ENCODE measurements at regions not wholly inside any gene's neighbourhood (a gene's known extent, or its start where the extent isn't known, plus 50 kb on each side); places are given as distances from the start of the nearest gene placed in this dataset.
"Not testable (repeated sequence)": the region's sequence is repeated elsewhere in the genome, so short reads cannot be mapped to it uniquely, and the experiment has no call there.

DNA sequence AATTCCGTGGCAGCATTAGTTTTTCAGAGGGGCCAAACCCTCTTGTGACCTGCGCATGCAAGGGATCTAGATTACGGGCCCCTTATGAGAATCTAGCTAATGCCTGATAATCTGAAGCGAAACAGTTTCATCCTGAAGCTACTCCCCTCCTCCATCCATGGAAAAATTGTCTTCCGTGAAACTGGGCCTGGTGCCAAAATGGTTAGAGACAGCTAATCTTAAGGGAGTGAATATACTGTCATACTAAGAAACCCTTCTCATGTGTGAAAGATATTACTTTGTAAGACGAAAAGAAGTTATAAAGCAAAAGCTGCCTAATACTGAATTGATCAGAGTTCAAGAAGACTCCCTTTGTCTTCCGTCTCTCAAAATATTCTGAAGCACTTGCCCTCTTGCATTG, 166.3 kb downstream of the DUSP10 start:
- no peak for DNase-seq (ENCODE audit: low read depth)

DNA sequence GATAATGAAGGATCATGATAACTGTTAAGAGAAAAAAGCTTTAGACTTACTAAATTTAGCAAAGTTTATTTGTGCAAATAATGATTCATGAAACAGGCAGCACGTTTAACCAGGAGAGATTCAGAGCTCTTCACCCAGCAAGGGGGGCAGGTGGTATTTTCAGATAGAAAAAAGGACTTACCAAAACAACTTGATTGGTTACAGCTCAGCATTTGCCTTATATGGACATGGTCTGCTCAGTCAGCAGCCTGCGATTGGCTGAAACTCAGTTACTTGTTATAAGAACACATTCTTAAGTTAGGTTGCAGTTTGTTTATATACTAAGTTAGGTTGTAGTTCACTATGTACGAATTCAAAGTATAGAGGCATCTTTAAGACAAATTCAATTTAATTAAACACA, 165.6 kb downstream of the DUSP10 start:
- no peak for DNase-seq (ENCODE audit: low read depth)

DNA sequence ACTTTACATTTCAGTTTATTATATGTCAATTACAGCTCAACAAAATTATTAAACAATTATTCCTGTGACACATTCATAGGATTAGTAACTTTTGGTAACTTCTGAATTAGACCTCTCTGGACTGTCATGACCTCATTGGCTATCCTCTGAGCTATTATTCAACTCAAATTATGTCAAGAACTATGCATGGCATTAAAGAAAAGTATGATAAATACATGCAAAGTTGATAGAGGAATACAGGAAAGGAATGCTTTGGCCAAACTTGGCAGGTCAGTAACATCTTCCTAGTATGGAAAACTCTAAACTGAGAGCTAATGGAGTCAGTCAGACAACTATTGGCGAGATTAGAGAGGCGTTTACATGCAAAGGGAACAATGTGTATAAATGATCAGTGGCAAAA, 158.4 kb downstream of the DUSP10 start:
- DNase-seq (ENCODE audit: low read depth), result no peak

DNA sequence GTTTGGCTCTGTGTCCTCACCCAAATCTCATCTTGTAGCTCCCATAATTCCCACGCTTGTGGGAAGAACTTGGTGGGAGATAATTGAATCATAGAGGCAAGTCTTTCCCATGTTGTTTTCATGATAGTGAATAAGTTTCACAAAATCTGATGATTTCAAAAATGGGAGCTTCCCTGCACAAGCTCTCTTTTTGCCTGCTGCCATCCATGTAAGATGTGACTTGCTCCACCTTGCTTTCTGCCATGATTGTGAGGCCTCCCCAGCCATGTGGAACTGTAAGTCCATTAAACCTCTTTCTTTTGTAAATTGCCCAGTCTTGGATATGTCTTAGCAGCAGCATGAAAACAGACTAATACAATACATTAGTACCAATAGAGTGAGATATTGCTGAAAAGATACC, 154.9 kb downstream of the DUSP10 start:
- DNase-seq (ENCODE audit: low read depth), result not testable (repeated sequence)

DNA sequence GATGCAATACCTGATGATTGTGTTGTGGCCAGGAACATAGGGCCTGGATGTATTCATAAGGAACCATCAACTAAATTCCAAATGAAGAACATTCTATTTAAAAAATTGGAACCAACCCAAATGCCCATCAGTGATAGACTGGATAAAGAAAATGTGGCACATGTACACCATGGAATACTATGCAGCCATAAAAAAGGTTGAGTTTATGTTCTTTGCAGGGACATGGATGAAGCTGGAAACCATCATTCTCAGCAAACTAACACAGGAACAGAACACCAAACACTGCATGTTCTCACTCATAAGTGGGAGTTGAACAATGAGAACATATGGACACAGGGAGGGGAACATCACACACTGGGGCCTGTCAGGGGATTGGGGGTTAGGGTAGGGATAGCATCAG, 150.6 kb downstream of the DUSP10 start:
- not testable (repeated sequence) for DNase-seq (ENCODE audit: low read depth)

DNA sequence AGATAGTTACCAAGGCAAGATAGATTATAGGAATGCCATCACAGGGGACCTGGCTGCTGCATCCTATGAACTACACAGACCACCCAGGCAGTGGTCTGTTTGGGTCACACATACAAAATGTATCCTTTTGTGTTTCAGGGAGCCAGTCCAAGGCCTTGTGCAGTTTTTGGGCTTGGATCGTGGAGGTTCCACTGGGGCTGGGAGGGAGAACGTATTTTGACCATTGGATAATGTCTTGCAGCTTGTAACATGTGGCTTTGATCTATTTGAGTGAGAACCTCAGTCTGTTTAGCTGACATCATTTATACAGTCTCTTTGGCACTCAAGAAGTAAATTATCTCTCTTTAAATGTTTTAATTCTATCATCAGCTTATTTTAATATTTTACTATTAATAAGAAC, 147.3 kb downstream of the DUSP10 start:
- no peak for DNase-seq (ENCODE audit: low read depth)

DNA sequence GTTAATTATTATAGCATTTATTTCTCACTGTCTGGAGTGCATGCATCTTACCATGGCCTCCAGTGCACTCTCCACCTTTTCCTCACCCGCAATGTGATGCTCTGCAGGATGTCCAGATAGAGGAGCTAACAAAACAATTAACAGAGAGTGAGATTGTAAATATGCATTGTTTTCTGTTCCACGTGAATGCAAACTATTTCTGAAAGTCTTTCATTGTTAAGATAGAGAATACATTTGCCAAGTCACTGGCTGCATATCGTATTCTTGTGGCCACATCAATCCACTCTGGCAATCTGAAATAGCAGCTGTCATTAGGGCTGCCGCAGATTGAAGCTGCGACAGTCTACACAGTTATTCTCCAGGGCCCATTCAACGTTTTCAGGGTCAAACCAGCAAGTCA, 143.8 kb downstream of the DUSP10 start:
- no peak for DNase-seq (ENCODE audit: low read depth)

- DNase-seq (ENCODE audit: low read depth), result no peak
Measured at GRCh38 chr1:221601166-221601565, 140.7 kb downstream of the DUSP10 start.

DNA sequence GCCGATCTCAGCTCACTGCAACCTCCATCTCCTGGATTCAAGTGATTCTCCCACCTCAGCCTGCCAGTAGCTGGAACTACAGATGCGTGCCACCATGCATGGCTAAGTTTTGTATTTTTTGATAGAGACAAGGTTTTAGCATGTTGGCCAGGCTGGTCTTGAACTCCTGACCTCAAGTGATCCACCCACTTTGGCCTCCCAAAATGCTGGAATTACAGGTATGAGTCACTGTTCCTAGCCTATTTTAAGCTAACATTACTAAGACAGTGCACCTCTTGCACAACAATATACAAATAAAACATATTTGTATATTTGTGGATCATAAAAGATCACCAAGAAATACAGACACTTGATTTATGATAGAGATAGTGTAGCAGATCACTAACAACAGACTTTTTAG, 139.1 kb downstream of the DUSP10 start:
- DNase-seq (ENCODE audit: low read depth), result no peak

DNA sequence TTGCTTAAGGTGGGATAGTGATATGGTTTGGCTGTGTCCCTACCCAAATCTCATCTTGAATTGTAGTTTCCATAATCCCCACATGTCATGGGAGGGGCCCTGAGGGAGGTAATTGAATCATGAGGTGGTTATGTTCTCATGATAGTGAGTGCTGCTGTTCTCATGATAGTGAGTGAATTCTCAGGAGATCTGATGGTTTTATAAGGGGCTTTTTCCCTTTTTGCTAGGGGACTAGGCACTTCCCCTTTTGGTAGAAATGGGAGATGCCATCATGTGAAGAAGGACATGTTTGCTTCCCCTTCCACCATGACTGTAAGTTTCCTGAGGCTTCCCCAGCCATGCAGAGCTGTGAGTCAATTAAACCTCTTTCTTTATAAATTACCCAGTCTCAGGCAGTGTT, 137.5 kb downstream of the DUSP10 start:
- DNase-seq (ENCODE audit: low read depth), result not testable (repeated sequence)

GRCh38 chr1:221604948-221605347, 136.9 kb downstream of the DUSP10 start:
- DNase-seq (ENCODE audit: low read depth), result no peak

DNA sequence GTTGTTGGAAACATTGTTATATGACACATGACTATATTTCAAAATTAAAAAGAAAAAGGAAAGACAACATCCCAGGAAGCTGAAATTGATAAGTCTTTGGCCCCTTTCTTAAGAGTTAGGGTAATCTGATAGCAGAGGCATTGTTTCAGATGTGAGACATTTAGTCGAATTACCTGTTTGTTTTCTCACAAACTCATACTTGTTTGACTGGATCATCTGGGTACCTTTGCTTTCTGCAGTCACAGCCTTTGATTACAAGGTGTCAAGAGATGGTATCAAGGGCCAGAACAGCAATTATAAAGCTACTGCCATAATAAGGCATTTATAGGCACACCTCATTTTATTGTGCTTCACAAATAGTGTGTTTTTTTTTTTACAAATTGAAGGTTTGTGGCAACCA, 136.3 kb downstream of the DUSP10 start:
- DNase-seq (ENCODE audit: low read depth), result no peak

DNA sequence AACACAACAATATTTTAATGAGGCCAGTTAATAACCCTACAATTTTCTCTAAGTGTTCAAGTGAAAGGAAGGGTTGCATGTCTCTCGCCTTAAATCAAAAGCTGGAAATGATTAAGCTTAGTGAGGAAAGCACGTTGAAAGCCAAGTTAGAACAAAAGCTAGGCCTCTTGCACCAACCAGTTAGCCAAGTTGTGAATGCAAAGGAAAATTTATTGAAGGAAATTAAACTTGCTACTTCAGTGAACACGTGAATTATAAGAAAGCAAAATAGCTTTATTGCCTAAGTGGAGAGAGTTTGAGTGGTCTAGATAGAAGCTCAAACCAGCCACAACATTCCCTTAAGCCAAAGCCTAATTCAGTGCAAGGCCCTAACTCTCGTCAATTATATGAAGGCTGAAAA, 135.6 kb downstream of the DUSP10 start:
- DNase-seq (ENCODE audit: low read depth), result no peak

- no peak for DNase-seq (ENCODE audit: low read depth)
Measured at GRCh38 chr1:221608835-221609320, 133.0 kb downstream of the DUSP10 start.

DNA sequence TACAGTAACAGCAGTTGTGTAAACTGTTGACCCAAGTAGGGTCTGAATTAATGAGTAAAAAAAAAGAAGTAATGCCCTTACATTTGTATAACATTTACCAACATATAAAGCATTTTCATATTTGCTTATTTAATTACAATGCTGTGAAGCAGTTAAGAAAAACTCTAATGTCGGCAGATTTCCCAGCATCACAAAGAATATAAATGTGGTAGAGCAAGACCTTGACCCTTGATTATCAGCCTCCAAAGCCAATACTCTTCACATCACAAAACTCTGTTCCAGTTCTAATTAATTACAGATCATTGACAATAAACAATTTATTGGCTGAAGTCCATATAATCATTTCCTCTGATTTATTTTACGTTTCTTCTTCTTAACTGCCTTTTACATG, 130.2 kb downstream of the DUSP10 start:
- no peak for DNase-seq (ENCODE audit: low read depth)

- no peak for DNase-seq (ENCODE audit: low read depth)
Measured at GRCh38 chr1:221612047-221612777, 129.7 kb downstream of the DUSP10 start.

DNA sequence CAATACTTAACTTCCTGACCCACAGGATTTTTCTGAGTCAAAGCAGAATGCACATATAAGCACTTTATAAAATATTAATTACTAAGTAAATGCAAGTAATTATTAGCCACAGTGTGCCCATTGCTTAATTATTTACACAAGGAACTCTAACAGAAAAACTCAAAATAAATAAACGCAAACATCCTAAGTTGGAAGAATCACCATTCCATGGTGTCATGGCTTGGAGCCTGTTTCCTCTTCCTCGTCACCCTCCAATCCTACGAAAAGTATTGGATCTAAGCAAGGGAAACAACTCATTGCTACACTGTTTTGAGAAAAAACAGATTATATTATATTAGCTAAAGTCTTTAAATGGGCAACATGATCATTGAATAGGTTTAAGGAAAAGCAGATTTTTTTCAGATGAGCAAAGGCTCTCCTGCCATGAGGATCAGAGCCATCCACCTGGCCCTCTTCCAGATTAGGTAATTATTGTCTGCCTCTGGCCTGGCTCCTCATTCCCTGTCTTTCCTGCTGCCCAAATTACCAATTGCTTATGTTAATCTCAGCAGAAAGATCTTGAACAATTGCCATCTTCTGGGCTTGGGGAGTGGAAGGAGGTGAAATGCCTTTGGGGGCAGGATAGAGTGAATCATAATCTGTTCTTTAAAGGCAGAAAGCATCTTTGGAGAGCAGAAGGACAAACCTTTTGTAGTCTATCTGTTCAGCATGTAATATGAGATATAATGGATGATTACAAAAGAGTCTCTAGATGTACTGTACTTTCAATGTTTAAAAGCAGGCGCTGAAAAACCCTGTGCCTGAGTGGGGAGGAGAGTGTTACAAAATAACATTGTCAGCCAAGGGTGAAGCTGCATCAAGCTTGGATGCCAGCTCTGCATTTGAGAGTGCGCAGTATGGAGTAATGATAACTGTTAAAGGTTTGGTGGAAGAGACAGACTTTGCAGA, 121.2 kb downstream of the DUSP10 start:
- DNase-seq (ENCODE audit: low read depth), result no peak

DNA sequence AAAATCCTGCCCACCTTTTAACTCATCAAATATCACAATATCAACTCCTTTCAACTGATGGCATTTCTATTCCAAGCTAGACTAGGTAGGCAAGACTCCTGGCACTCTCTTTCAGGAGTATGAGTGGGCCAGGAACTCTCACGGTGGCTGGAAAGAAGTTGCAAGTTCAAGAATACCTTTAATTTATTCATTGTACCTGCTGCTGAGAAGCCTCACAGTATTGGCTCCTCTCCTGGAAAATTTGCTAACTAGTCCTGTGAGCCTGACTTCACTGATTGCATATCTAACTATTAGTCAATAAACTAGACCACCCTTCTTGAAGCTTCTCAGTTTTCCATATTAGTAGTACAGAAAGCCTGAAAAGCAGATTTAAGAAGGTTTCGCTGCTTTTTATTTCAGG, 120.2 kb downstream of the DUSP10 start:
- no peak for DNase-seq (ENCODE audit: low read depth)

- DNase-seq (ENCODE audit: low read depth), result no peak
Measured at GRCh38 chr1:221622389-221622788, 119.5 kb downstream of the DUSP10 start.

GRCh38 chr1:221625026-221625425, 116.9 kb downstream of the DUSP10 start:
- DNase-seq (ENCODE audit: low read depth), result no peak

- DNase-seq (ENCODE audit: low read depth), result no peak
Measured at GRCh38 chr1:221626041-221626440, 115.8 kb downstream of the DUSP10 start.

GRCh38 chr1:221630236-221630635, 111.7 kb downstream of the DUSP10 start:
- DNase-seq (ENCODE audit: low read depth), result no peak

- DNase-seq (ENCODE audit: low read depth), result no peak
Measured at GRCh38 chr1:221631556-221631955, 110.3 kb downstream of the DUSP10 start.
